T1000 (cell line): ENCODE measurements at regions not wholly inside any gene's neighbourhood (a gene's known extent, or its start where the extent isn't known, plus 50 kb on each side); places are given as distances from the start of the nearest gene placed in this dataset.
"Not testable (repeated sequence)": the region's sequence is repeated elsewhere in the genome, so short reads cannot be mapped to it uniquely, and the experiment has no call there.

Experiments used
- DNase-seq: peaks from one replicate; lab custom pipeline; 2025; ENCODE audit warnings: mixed read lengths; lab: John Stamatoyannopoulos, UW

- DNase-seq = no peak
Measured at GRCh38 chr4:178966644-178967043, 1524.4 kb upstream of the AGA start.

- no peak for DNase-seq
Measured at GRCh38 chr4:178970433-178971140, 1528.3 kb upstream of the AGA start.

GRCh38 chr4:178976861-178977260, 1534.6 kb upstream of the AGA start:
- no peak for DNase-seq

GRCh38 chr4:178993306-178993705, 1551.1 kb upstream of the AGA start:
- no peak for DNase-seq

GRCh38 chr4:179001918-179002317, 1559.7 kb upstream of the AGA start:
- no peak for DNase-seq

GRCh38 chr4:179007755-179008154, 1565.5 kb upstream of the AGA start:
- no peak for DNase-seq

GRCh38 chr4:179017581-179017980, 1575.3 kb upstream of the AGA start:
- DNase-seq = no peak

GRCh38 chr4:179027569-179027968, 1585.3 kb upstream of the AGA start:
- no peak for DNase-seq

GRCh38 chr4:179028321-179028720, 1586.1 kb upstream of the AGA start:
- no peak for DNase-seq

- DNase-seq = no peak
Measured at GRCh38 chr4:179029683-179030082, 1587.4 kb upstream of the AGA start.

GRCh38 chr4:179040259-179040658, 1598.0 kb upstream of the AGA start:
- DNase-seq = no peak

GRCh38 chr4:179048839-179049453, 1606.7 kb upstream of the AGA start:
- no peak for DNase-seq

GRCh38 chr4:179051206-179051605, 1609.0 kb upstream of the AGA start:
- DNase-seq = no peak

GRCh38 chr4:179059396-179059795, 1617.2 kb upstream of the AGA start:
- no peak for DNase-seq

GRCh38 chr4:179066254-179066653, 1624.0 kb upstream of the AGA start:
- DNase-seq = not testable (repeated sequence)

GRCh38 chr4:179071131-179071530, 1628.9 kb upstream of the AGA start:
- DNase-seq = no peak

- no peak for DNase-seq
Measured at GRCh38 chr4:179076865-179077264, 1634.6 kb upstream of the AGA start.

GRCh38 chr4:179095585-179096221, 1653.5 kb upstream of the AGA start:
- peak; percentile 12 for DNase-seq

GRCh38 chr4:179097741-179098140, 1655.5 kb upstream of the AGA start:
- DNase-seq = no peak

GRCh38 chr4:179110356-179110755, 1668.1 kb upstream of the AGA start:
- peak; percentile 79 for DNase-seq

- no peak for DNase-seq
Measured at GRCh38 chr4:179110816-179111215, 1668.6 kb upstream of the AGA start.

- DNase-seq = no peak
Measured at GRCh38 chr4:179112441-179113170, 1670.4 kb upstream of the AGA start.

- DNase-seq = no peak
Measured at GRCh38 chr4:179114615-179115014, 1672.4 kb upstream of the AGA start.
